IMR-90 (cell line): ENCODE measurements at regions not wholly inside any gene's neighbourhood (a gene's known extent, or its start where the extent isn't known, plus 50 kb on each side); places are given as distances from the start of the nearest gene placed in this dataset.

Experiments
- ATAC-seq: fragments of 200-7000 bp; cut with Tn5 transposase; 2 replicates; pipeline ENCODE4 v1.9.1; 2020; ENCODE audit warnings: low read depth, mild to moderate bottlenecking, moderate library complexity
- BruUV-seq: library from RNA; stranded (reverse); fragments of 400-500 nt; replicated peaks from 2 replicates; lab custom pipeline; 2021; lab: Mats Ljungman, UMichigan
- CTCF ChIA-PET: fragments of 300-600 bp; formaldehyde crosslinking; extraction: SDS; loops from one replicate; lab custom pipeline; 2021; ENCODE audit warnings: antibody characterized with exemption; lab: Yijun Ruan, JAX
- POLR2A ChIA-PET: fragments of 300-600 bp; sonication (Branson Sonifier 250); formaldehyde crosslinking; loops from one replicate; lab custom pipeline; 2022; ENCODE audit warnings: antibody characterized with exemption; ENCODE audit not compliant: unreplicated experiment; lab: Charles Lee
- DNase-seq: peaks from one replicate; pipeline ENCODE4 v3.0.0; 2013
- H2AFZ ChIP-seq: replicated peaks from 2 replicates; pipeline ENCODE3; 2013; ENCODE audit warnings: low read length, mild to moderate bottlenecking; ENCODE audit not compliant: poor library complexity
- H2AK5ac ChIP-seq: 2 replicates; pipeline ENCODE4 v1.6.1; 2013; ENCODE audit warnings: low read depth, low read length, inconsistent platforms
- H2AK9ac ChIP-seq: replicated peaks from 2 replicates; pipeline ENCODE3; 2013; ENCODE audit warnings: mild to moderate bottlenecking, low read depth, low read length, moderate library complexity; ENCODE audit not compliant: poor library complexity
- H2BK120ac ChIP-seq: 2 replicates; pipeline ENCODE4 v1.6.1; 2013; ENCODE audit warnings: low read depth, low read length, inconsistent platforms
- H2BK15ac ChIP-seq: 3 replicates; pipeline ENCODE4 v1.6.1; 2013; ENCODE audit warnings: low read depth, low read length, inconsistent platforms
- H2BK20ac ChIP-seq: 2 replicates; pipeline ENCODE4 v1.6.1; 2013; ENCODE audit warnings: low read depth, mild to moderate bottlenecking, inconsistent platforms, low read length, moderate library complexity
- H2BK5ac ChIP-seq: 2 replicates; pipeline ENCODE4 v1.6.1; 2013; ENCODE audit warnings: mild to moderate bottlenecking, low read depth, low read length, inconsistent platforms; ENCODE audit not compliant: poor library complexity, severe bottlenecking
- H3K14ac ChIP-seq: replicated peaks from 2 replicates; pipeline ENCODE4 v1.6.1; 2013; ENCODE audit warnings: low read depth, low read length, inconsistent platforms
- H3K18ac ChIP-seq: 2 replicates; pipeline ENCODE4 v1.6.1; 2013; ENCODE audit warnings: low read depth, low read length, control low read depth
- H3K23ac ChIP-seq: 2 replicates; pipeline ENCODE4 v1.6.1; 2013; ENCODE audit warnings: low read depth, low read length, inconsistent platforms
- H3K27ac ChIP-seq: 2 replicates; pipeline ENCODE4 v1.5.1; 2013; ENCODE audit warnings: mild to moderate bottlenecking, control low read depth, low read length; ENCODE audit not compliant: insufficient read depth
- H3K27me3 ChIP-seq: 2 replicates; pipeline ENCODE4 v1.6.1; 2013; ENCODE audit warnings: low read length; ENCODE audit not compliant: control insufficient read depth, insufficient read depth
- H3K36me3 ChIP-seq: 2 replicates; pipeline ENCODE4 v1.6.1; 2013; ENCODE audit warnings: low read length, mixed read lengths; ENCODE audit not compliant: control insufficient read depth, insufficient read depth
- H3K4ac ChIP-seq: 2 replicates; pipeline ENCODE4 v1.6.1; 2013; ENCODE audit warnings: low read depth, low read length, inconsistent platforms
- H3K4me1 ChIP-seq: 2 replicates; pipeline ENCODE4 v1.6.1; 2013; ENCODE audit warnings: low read length, mixed read lengths; ENCODE audit not compliant: control insufficient read depth, insufficient read depth
- H3K4me2 ChIP-seq: 2 replicates; pipeline ENCODE4 v1.6.1; 2013; ENCODE audit warnings: low read depth, mild to moderate bottlenecking, control low read depth, low read length, moderate library complexity
- H3K4me3 ChIP-seq: 2 replicates; pipeline ENCODE4 v1.5.1; 2013; ENCODE audit warnings: low read depth, mild to moderate bottlenecking, control low read depth, low read length, moderate library complexity; ENCODE audit not compliant: insufficient read depth
- H3K56ac ChIP-seq: 2 replicates; pipeline ENCODE4 v1.6.1; 2013; ENCODE audit warnings: low read length, inconsistent platforms; ENCODE audit not compliant: insufficient read depth; ENCODE audit errors: extremely low read depth
- H3K79me1 ChIP-seq, 2 experiments: 2 replicates each; pipeline ENCODE4 v1.6.1; 2013; ENCODE audit warnings: low read length in 2 of 2, inconsistent platforms in 1 of 2, low read depth in 1 of 2
- H3K9ac ChIP-seq: 2 replicates; pipeline ENCODE4 v1.6.1; 2013; ENCODE audit warnings: low read depth, low read length, control low read depth
- H3K9me1 ChIP-seq: 2 replicates; pipeline ENCODE4 v1.6.1; 2013; ENCODE audit warnings: low read length, inconsistent platforms; ENCODE audit not compliant: insufficient read depth
- H3K9me3 ChIP-seq: 2 replicates; pipeline ENCODE4 v1.6.1; 2013; ENCODE audit warnings: low read length; ENCODE audit not compliant: control insufficient read depth, insufficient read depth
- H4K20me1 ChIP-seq: 2 replicates; pipeline ENCODE4 v1.6.1; 2013; ENCODE audit warnings: low read length, inconsistent platforms; ENCODE audit not compliant: insufficient read depth
- H4K5ac ChIP-seq: 2 replicates; pipeline ENCODE4 v1.6.1; 2013; ENCODE audit warnings: mild to moderate bottlenecking, low read depth, low read length, control low read depth
- H4K8ac ChIP-seq, 2 experiments: 2 replicates each; pipeline ENCODE4 v1.6.1; 2013; ENCODE audit warnings: low read depth in 2 of 2, low read length in 2 of 2, control low read depth in 1 of 2, inconsistent platforms in 1 of 2
- H4K91ac ChIP-seq: 2 replicates; pipeline ENCODE4 v1.6.1; 2013; ENCODE audit warnings: low read depth, low read length, inconsistent platforms; ENCODE audit not compliant: insufficient read depth
- CHD1 ChIP-seq: IDR thresholded peaks from 2 replicates; pipeline ENCODE4 v1.6.1; 2012; ENCODE audit warnings: low read depth, low read length, improper control_type of control experiment
- FOS ChIP-seq: fragments of 150-350 bp; IDR thresholded peaks from 2 replicates; pipeline ENCODE4 v1.6.1; 2016; ENCODE audit warnings: low read depth, low read length
- MAFK ChIP-seq: IDR thresholded peaks from 2 replicates; pipeline ENCODE4 v1.6.1; 2012; ENCODE audit warnings: low read depth, low read length, improper control_type of control experiment
- MAZ ChIP-seq: IDR thresholded peaks from 2 replicates; pipeline ENCODE4 v1.6.1; 2012; ENCODE audit warnings: low read depth, mild to moderate bottlenecking, low read length, improper control_type of control experiment, moderate library complexity, borderline replicate concordance
- NFE2L2 ChIP-seq: fragments of 150-350 bp; IDR thresholded peaks from 2 replicates; pipeline ENCODE4 v1.6.1; 2016; ENCODE audit warnings: low read depth, mild to moderate bottlenecking, low read length
- POLR2A ChIP-seq: IDR thresholded peaks from 2 replicates; pipeline ENCODE4 v1.6.1; 2012; ENCODE audit warnings: mild to moderate bottlenecking, low read depth, low read length
- RAD21 ChIP-seq: IDR thresholded peaks from 2 replicates; pipeline ENCODE4 v1.6.1; 2012; ENCODE audit warnings: low read length, improper control_type of control experiment
- RCOR1 ChIP-seq: IDR thresholded peaks from 2 replicates; pipeline ENCODE4 v1.6.1; 2012; ENCODE audit warnings: mild to moderate bottlenecking, low read length, improper control_type of control experiment; ENCODE audit not compliant: insufficient replicate concordance
- RFX5 ChIP-seq: IDR thresholded peaks from 2 replicates; pipeline ENCODE4 v1.8.0; 2012; ENCODE audit warnings: low read depth, mild to moderate bottlenecking, low read length, moderate library complexity
- SMC3 ChIP-seq: fragments of 150-350 bp; IDR thresholded peaks from 2 replicates; pipeline ENCODE4 v1.6.1; 2016; ENCODE audit warnings: low read depth, mild to moderate bottlenecking, antibody characterized with exemption, low read length, moderate library complexity
- WGBS, 2 experiments: methylation state at CpG; one replicate each; pipeline versions ENCODE4 v1.1.5 to v1.1.7; 2013; ENCODE audit warnings: missing lambda C conversion rate in 2 of 2; ENCODE audit not compliant: insufficient read length in 1 of 2; ENCODE audit errors: extremely low coverage in 2 of 2; 5-methylcytosine and 5-hydroxymethylcytosine counted together
- dilution Hi-C: fragments of 300-500 bp; cut with HindIII; formaldehyde crosslinking; loops from one replicate; pipeline ENCODE4 v1.14.3; 2018; ENCODE audit warnings: low sequenced_read_pairs; ENCODE audit not compliant: unreplicated experiment
- in situ Hi-C: fragments of 300-500 bp; cut with MboI; formaldehyde crosslinking; loops from 3 replicates; pipeline ENCODE4 v1.14.3; 2019; ENCODE audit warnings: low sequenced_read_pairs, inconsistent platforms, mixed read lengths
- intact Hi-C: fragments of 100-400 bp; cut with micrococcal nuclease; formaldehyde crosslinking; loops from 2 replicates; pipeline ENCODE4 v1.10.0; 2022
- TF ChIP-seq, protein P1 (sequence below): conservative IDR thresholded peaks from 2 replicates; pipeline ENCODE4 v1.5.1; 2012; ENCODE audit warnings: mild to moderate bottlenecking, low read depth, low read length, improper control_type of control experiment

DNA sequence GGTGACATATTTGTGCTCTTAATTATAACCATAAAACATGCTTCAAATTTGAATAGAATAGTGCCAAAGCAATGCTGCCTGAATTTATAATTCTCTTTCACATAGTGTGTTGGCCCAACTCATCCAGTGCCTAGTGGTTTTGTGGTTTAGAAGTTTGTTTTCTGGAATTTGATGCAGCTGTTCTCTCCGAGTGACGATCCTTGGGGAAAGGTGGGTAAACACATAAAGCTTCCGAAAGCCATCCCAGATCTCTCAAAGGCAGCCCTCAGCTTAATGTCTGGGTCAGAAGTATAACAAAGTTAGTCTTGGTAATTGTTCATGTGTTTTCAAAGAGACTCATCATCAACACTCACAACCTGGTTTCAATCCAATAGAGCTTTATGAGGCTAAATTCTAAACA lies 235.6 kb upstream of the CDH2 start:
- dilution Hi-C loops (no loop called here), in situ Hi-C loops (no loop called here), intact Hi-C loops (no loop called here)
- no peaks in the 10 kb centered on the region for H3K36me3 ChIP-seq
- H3K27ac ChIP-seq, result no peak overlapping the region
- no peak overlapping the region for H3K14ac ChIP-seq
- no peak overlapping the region for H3K4ac ChIP-seq
- H4K8ac ChIP-seq, result no peak overlapping the region
- no peak overlapping the region for H4K5ac ChIP-seq
- TF ChIP-seq MAFK, result no peak
- TF ChIP-seq FOS, result no peak
- TF ChIP-seq, protein P1, sequence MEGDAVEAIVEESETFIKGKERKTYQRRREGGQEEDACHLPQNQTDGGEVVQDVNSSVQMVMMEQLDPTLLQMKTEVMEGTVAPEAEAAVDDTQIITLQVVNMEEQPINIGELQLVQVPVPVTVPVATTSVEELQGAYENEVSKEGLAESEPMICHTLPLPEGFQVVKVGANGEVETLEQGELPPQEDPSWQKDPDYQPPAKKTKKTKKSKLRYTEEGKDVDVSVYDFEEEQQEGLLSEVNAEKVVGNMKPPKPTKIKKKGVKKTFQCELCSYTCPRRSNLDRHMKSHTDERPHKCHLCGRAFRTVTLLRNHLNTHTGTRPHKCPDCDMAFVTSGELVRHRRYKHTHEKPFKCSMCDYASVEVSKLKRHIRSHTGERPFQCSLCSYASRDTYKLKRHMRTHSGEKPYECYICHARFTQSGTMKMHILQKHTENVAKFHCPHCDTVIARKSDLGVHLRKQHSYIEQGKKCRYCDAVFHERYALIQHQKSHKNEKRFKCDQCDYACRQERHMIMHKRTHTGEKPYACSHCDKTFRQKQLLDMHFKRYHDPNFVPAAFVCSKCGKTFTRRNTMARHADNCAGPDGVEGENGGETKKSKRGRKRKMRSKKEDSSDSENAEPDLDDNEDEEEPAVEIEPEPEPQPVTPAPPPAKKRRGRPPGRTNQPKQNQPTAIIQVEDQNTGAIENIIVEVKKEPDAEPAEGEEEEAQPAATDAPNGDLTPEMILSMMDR, result no peak
- no peak for TF ChIP-seq SMC3
- TF ChIP-seq MAZ, result no peak
- no peak for TF ChIP-seq RCOR1
- TF ChIP-seq POLR2A, result no peak
- TF ChIP-seq CHD1, result no peak
- no peak for TF ChIP-seq RFX5
- no peak for TF ChIP-seq NFE2L2
- no peak for TF ChIP-seq RAD21
- ChIA-PET POLR2A (no interaction called here), CTCF (no interaction called here)
- ATAC-seq (no peak), DNase-seq (no peak)
- no peaks in the 10 kb centered on the region for H3K4me1 ChIP-seq
- no peaks in the 10 kb centered on the region for H3K79me1 ChIP-seq
- H3K56ac ChIP-seq, result no peak overlapping the region
- no peaks in the 10 kb centered on the region for H3K9me1 ChIP-seq
- no peaks in the 10 kb centered on the region for H3K9me3 ChIP-seq
- WGBS, 2 experiments, result no CpG with 5 or more reads among the region's 3 CpGs
- no peaks in the 10 kb centered on the region for H4K20me1 ChIP-seq
- no peak overlapping the region for H3K18ac ChIP-seq
- H2AK9ac ChIP-seq, result no peak overlapping the region
- H2BK5ac ChIP-seq, result no peak overlapping the region
- no peak overlapping the region for H3K4me3 ChIP-seq
- H3K4me2 ChIP-seq, result no peak overlapping the region
- no peak overlapping the region for H2AK5ac ChIP-seq
- no peak overlapping the region for H3K23ac ChIP-seq
- BruUV-seq, result no TSS peak
- no peak overlapping the region for H2BK15ac ChIP-seq
- H4K91ac ChIP-seq, result no peak overlapping the region
- no peak overlapping the region for H2BK120ac ChIP-seq
- H3K9ac ChIP-seq, result no peak overlapping the region
- H2BK20ac ChIP-seq, result no peak overlapping the region
- H3K27me3 ChIP-seq, result no peaks in the 10 kb centered on the region
- H2AFZ ChIP-seq, result no peak overlapping the region
